GM19438 (cell line): ENCODE measurements at regions not wholly inside any gene's neighbourhood (a gene's known extent, or its start where the extent isn't known, plus 50 kb on each side); places are given as distances from the start of the nearest gene placed in this dataset.

Experiments used
- ATAC-seq: cut with Tn5 transposase; IDR thresholded peaks from one replicate; pipeline ENCODE4 v1.9.1; 2021; ENCODE audit warnings: low read depth; ENCODE audit not compliant: unreplicated experiment

DNA sequence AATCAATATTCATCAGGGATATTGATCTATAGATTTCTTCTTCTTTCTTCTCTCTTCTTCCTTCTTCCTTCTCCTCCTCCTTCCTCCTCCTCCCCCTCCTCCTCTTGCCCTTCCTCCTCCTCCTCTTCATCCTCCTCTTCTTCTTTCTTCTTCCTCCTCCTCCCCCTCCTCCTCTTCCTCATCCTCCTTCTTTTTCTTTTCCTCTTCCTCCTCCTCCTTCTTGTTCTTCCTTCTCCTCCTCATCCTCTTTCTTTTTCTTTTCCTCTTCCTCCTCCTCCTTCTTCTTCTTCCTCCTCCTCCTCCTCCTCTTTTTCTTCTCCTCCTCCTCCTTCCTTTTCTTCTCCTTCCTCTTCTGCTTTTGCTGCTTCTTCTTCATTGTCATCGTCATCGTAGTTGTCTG lies 52.4 kb upstream of the SERINC1 start:
- no peak for ATAC-seq

DNA sequence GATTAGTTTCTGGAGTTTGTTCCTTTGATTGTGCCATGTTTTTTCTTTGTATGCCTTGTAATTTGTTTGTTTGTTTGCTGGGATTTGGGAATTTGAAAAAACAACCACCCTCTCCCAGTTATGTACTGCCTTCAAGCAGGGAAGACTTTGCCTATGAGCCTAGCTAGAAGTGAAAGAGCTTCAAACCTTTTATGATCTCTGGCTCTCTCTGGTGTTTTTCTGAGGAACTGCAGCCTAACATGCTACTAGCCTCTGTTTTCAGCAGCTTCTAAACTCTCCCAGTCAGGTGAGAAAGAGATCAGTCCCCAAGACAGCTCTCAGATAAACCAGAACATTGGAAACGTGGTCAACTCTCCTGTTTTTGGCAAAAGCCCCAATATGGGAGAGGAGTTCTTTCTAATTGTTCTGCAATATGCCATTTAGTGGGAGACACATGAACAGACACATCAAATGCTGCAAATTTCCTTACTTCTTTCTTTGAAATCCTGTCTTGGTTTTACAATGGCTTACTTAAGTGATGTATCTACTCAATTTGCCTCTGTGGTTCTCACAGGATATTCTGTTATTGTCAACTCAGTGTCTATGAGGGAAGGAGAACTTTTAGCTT lies 58.9 kb upstream of the SERINC1 start:
- peak; percentile 96 for ATAC-seq

DNA sequence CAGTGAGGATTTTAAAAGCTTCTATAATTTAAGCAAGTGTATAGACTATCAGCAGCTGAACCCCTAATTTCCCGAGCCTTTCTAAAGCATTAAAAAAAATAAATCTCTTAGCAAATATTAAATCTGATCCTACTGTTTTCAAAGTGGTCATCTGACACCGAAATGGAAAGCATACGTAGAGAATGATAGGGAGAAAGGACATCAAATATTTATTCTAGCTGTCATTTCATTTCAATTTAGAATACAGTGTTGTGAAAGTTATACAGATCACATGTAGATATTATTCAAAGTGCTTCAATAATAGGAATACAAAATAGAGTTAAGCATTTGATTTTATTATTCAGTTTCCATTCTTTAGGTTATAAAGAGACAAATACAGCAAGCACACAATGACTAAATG lies 61.9 kb upstream of the PKIB start:
- no peak for ATAC-seq

DNA sequence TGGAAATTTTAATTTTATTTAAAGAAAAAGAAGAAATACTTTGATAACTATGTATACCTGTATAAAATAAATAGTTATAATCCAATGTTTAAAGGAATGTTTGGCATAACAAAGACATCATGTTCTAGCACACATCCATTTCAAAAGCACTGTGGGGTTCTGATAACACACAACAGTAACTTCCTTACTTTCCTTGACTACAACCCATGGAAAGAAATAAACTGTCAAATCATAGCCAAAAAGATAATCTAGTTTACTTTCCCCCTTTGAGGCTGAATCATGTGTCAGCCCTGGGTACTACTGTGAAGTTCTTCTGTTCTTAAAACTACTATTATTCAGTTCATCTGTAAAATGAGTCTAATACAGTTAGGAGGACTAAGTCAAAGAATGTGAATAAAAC lies 61.4 kb upstream of the PKIB start:
- ATAC-seq = no peak

DNA sequence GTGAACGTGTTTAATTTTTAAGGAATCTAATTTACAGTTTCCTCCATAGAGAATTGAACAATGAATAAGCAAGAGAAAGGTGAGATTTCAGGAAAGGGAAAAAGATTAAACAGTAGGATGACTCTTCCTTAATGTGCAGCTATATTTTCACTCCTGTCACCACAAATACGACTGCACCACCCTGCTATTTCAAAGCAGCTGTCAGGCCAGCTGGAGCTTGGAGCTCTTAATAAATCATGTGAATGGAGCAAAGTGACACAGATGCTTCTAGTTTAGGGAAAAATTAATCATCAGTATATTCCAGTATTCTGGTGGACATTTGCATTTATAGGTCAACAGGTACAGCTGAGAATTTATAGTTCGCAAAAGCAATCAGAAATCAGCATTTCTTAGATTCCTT lies 56.5 kb upstream of the PKIB start:
- no peak for ATAC-seq

DNA sequence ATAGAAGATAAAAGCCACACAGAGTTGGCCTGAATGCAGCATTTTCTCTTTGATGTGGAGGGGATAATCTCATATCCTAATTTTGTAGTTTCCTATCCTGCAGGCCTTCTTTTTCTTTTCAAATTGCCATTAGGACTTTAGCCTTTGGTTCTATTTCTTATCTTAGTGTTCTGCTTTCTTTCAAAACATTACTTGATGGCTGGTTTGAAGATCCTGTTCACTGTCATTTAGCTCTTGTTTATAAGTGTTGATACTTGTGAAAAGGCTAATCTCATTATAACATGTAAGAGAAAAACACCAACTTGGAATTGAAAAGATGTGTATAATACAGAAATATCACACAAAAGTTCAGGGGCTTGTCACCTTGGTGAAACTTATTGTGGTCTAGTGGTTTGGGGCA lies 54.6 kb upstream of the PKIB start:
- no peak for ATAC-seq

DNA sequence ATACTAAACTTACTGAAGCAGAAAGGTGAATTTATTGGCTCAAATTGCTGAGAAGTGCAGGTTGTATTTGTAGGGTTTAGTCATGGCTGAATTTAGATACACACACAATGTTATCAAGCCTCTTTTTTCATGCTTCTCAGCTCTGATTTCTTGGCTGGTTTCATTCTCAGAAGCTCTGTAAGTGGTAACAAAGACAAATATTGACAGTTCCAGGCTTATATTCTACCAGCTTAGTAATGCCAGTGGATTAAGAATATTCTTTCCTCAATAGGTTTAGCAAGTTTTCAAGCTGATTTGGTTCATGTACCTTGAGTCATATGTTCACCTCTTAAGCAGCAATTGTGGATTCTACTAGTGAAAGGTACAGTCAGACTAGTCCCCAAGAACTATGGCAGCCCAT lies 52.1 kb upstream of the PKIB start:
- no peak for ATAC-seq
